ENCODE measurements at regions not wholly inside any gene's neighbourhood (a gene's known extent, or its start where the extent isn't known, plus 50 kb on each side); places are given as distances from the start of the nearest gene placed in this dataset.

- TF ChIP-seq, protein P1, sequence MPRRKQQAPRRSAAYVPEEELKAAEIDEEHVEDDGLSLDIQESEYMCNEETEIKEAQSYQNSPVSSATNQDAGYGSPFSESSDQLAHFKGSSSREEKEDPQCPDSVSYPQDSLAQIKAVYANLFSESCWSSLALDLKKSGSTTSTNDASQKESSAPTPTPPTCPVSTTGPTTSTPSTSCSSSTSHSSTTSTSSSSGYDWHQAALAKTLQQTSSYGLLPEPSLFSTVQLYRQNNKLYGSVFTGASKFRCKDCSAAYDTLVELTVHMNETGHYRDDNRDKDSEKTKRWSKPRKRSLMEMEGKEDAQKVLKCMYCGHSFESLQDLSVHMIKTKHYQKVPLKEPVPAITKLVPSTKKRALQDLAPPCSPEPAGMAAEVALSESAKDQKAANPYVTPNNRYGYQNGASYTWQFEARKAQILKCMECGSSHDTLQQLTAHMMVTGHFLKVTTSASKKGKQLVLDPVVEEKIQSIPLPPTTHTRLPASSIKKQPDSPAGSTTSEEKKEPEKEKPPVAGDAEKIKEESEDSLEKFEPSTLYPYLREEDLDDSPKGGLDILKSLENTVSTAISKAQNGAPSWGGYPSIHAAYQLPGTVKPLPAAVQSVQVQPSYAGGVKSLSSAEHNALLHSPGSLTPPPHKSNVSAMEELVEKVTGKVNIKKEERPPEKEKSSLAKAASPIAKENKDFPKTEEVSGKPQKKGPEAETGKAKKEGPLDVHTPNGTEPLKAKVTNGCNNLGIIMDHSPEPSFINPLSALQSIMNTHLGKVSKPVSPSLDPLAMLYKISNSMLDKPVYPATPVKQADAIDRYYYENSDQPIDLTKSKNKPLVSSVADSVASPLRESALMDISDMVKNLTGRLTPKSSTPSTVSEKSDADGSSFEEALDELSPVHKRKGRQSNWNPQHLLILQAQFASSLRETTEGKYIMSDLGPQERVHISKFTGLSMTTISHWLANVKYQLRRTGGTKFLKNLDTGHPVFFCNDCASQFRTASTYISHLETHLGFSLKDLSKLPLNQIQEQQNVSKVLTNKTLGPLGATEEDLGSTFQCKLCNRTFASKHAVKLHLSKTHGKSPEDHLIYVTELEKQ (tag by site-specific recombination; IDR thresholded peaks at IDR 0.05; ENCODE audit: borderline replicate concordance), result no peak
- TF ChIP-seq, protein P2, sequence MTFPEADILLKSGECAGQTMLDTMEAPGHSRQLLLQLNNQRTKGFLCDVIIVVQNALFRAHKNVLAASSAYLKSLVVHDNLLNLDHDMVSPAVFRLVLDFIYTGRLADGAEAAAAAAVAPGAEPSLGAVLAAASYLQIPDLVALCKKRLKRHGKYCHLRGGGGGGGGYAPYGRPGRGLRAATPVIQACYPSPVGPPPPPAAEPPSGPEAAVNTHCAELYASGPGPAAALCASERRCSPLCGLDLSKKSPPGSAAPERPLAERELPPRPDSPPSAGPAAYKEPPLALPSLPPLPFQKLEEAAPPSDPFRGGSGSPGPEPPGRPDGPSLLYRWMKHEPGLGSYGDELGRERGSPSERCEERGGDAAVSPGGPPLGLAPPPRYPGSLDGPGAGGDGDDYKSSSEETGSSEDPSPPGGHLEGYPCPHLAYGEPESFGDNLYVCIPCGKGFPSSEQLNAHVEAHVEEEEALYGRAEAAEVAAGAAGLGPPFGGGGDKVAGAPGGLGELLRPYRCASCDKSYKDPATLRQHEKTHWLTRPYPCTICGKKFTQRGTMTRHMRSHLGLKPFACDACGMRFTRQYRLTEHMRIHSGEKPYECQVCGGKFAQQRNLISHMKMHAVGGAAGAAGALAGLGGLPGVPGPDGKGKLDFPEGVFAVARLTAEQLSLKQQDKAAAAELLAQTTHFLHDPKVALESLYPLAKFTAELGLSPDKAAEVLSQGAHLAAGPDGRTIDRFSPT (tag by site-specific recombination; IDR thresholded peaks at IDR 0.05), result no peak
- TF ChIP-seq ZNF366 (tag by site-specific recombination; conservative IDR thresholded peaks at IDR 0.05) (no peak), PRDM4 (tag by site-specific recombination; IDR thresholded peaks at IDR 0.05) (no peak), OVOL3 (tag by site-specific recombination; IDR thresholded peaks at IDR 0.05) (no peak)
- TF ChIP-seq, protein P3, sequence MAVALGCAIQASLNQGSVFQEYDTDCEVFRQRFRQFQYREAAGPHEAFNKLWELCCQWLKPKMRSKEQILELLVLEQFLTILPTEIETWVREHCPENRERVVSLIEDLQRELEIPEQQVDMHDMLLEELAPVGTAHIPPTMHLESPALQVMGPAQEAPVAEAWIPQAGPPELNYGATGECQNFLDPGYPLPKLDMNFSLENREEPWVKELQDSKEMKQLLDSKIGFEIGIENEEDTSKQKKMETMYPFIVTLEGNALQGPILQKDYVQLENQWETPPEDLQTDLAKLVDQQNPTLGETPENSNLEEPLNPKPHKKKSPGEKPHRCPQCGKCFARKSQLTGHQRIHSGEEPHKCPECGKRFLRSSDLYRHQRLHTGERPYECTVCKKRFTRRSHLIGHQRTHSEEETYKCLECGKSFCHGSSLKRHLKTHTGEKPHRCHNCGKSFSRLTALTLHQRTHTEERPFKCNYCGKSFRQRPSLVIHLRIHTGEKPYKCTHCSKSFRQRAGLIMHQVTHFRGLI (tag by site-specific recombination; IDR thresholded peaks at IDR 0.05), result no peak
These were observed 138.1 kb downstream of the LACC1 start (continued) for GRCh38 chr13:44017756-44018309.

- CTCF ChIA-PET, result interaction anchor here (0.5 kb wide), 1 partner anchor 8 kb away, joined by 3 read pairs; no protein-coding TSS in a partner anchor
These were observed 139.9 kb downstream of the LACC1 start for GRCh38 chr13:44019651-44020050.

DNA sequence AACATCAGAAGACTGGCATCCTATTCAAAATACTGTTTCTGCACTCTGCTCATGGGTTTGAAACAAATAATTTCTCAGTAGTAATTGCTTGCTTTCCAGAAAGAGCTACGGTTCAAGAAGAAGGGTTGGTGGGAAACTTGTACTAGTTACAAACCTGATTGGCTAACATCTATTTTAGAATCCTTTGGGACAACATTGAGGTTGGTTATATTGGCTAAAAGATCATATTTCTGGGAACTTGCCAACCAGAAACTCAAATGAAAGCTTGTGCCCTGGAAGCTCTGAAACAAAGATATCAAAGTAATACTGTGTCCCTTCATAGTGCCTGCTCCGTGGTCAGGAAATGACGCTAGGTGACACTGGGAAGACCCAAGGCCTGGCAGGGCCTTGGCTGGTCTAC is 141.7 kb downstream of the LACC1 start:
- CTCF ChIA-PET, result no interaction called here
- H3K4me1 ChIP-seq (ENCODE audit: control insufficient read depth, insufficient read depth, low read length), result no peaks in the 10 kb centered on the region
- no peaks in the 10 kb centered on the region for H3K9me3 ChIP-seq (ENCODE audit: control insufficient read depth, insufficient read depth, low read depth, low read length)
- H3K36me3 ChIP-seq (ENCODE audit: control insufficient read depth in 2 of 2, insufficient read depth in 1 of 2, low read length in 2 of 2), result no peaks in the 10 kb centered on the region
- no peak overlapping the region for H3K4me3 ChIP-seq (ENCODE audit: low read depth, low read length)
- no peak overlapping the region for H3K27ac ChIP-seq (ENCODE audit: extremely low read depth, low read depth, low read length)
- POLR2A ChIA-PET, result no interaction called here
- TF ChIP-seq ZFP3 (tag by site-specific recombination; IDR thresholded peaks at IDR 0.05; ENCODE audit: low read depth) (no peak), ZNF266 (tag by site-specific recombination; IDR thresholded peaks at IDR 0.05; ENCODE audit: low read depth) (no peak), GFI1B (tag by site-specific recombination; IDR thresholded peaks at IDR 0.05) (no peak), YY1 (tag by site-specific recombination; IDR thresholded peaks at IDR 0.05) (no peak), TCF7L2 (IDR thresholded peaks at IDR 0.05; ENCODE audit: borderline replicate concordance, low read depth, low read length) (no peak), ZBTB48 (tag by site-specific recombination; IDR thresholded peaks at IDR 0.05) (no peak), BCL6B (tag by site-specific recombination; IDR thresholded peaks at IDR 0.05) (no peak), ZNF112 (tag by site-specific recombination; IDR thresholded peaks at IDR 0.05) (no peak), KLF10 (tag by site-specific recombination; IDR thresholded peaks at IDR 0.05) (no peak)
- TF ChIP-seq, protein P4, sequence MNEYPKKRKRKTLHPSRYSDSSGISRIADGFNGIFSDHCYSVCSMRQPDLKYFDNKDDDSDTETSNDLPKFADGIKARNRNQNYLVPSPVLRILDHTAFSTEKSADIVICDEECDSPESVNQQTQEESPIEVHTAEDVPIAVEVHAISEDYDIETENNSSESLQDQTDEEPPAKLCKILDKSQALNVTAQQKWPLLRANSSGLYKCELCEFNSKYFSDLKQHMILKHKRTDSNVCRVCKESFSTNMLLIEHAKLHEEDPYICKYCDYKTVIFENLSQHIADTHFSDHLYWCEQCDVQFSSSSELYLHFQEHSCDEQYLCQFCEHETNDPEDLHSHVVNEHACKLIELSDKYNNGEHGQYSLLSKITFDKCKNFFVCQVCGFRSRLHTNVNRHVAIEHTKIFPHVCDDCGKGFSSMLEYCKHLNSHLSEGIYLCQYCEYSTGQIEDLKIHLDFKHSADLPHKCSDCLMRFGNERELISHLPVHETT (tag by site-specific recombination; IDR thresholded peaks at IDR 0.05), result no peak

More at GRCh38 chr13:44019651-44020050, 139.9 kb downstream of the LACC1 start:
- Histone ChIP-seq H3K27ac (ENCODE audit: extremely low read depth, low read depth, low read length) (no peak overlapping the region), H3K4me3 (ENCODE audit: low read depth, low read length) (no peak overlapping the region), H3K4me1 (ENCODE audit: control insufficient read depth, insufficient read depth, low read length) (no peaks in the 10 kb centered on the region), H3K36me3 (ENCODE audit: control insufficient read depth in 2 of 2, insufficient read depth in 1 of 2, low read length in 2 of 2) (no peaks in the 10 kb centered on the region), H3K9me3 (ENCODE audit: control insufficient read depth, insufficient read depth, low read depth, low read length) (no peaks in the 10 kb centered on the region)
- TF ChIP-seq IKZF3 (tag by site-specific recombination; IDR thresholded peaks at IDR 0.05) (no peak), ZNF76 (tag by site-specific recombination; IDR thresholded peaks at IDR 0.05; ENCODE audit: borderline replicate concordance, low read depth) (no peak), ZNF660 (tag by site-specific recombination; IDR thresholded peaks at IDR 0.05) (no peak), ZNF23 (tag by site-specific recombination; IDR thresholded peaks at IDR 0.05; ENCODE audit: borderline replicate concordance) (no peak), ZNF561 (tag by site-specific recombination; IDR thresholded peaks at IDR 0.05; ENCODE audit: borderline replicate concordance) (no peak), ZNF121 (tag by site-specific recombination; IDR thresholded peaks at IDR 0.05) (no peak), ZNF184 (tag by site-specific recombination; IDR thresholded peaks at IDR 0.05) (no peak), BCL11B (tag by site-specific recombination; IDR thresholded peaks at IDR 0.05; ENCODE audit: low read depth) (no peak), ZNF274 (IDR thresholded peaks at IDR 0.05; ENCODE audit: low read length) (no peak), ZNF274 (tag by site-specific recombination; IDR thresholded peaks at IDR 0.05; ENCODE audit: borderline replicate concordance) (no peak)
- POLR2A ChIA-PET, result no interaction called here
